SK-N-SH (cell line): ENCODE measurements at regions not wholly inside any gene's neighbourhood (a gene's known extent, or its start where the extent isn't known, plus 50 kb on each side); places are given as distances from the start of the nearest gene placed in this dataset.
"Not testable (repeated sequence)": the region's sequence is repeated elsewhere in the genome, so short reads cannot be mapped to it uniquely, and the experiment has no call there.

Experiments used
- CTCF ChIA-PET: fragments of 300-600, 350-600 bp; formaldehyde crosslinking; extraction: SDS; loops from one replicate; lab custom pipeline; 2021; lab: Yijun Ruan, JAX
- POLR2A ChIA-PET: fragments of 350-600 bp; sonication (Branson Sonifier 250); formaldehyde crosslinking; extraction: SDS; loops from one replicate; lab custom pipeline; 2020; ENCODE audit warnings: antibody characterized with exemption, inconsistent platforms; lab: Yijun Ruan, JAX
- DNase-seq: peaks from one replicate; pipeline ENCODE4 v3.0.0; 2012
- H2AFZ ChIP-seq: fragments of 200-600 bp; sonication (generic); 2 replicates; pipeline ENCODE4 v1.8.1; 2016; ENCODE audit warnings: antibody characterized with exemption, mild to moderate bottlenecking, low read depth
- H3F3A ChIP-seq: fragments of 200-600 bp; sonication (generic); replicated peaks from 2 replicates; pipeline ENCODE3; 2016; ENCODE audit warnings: antibody characterized with exemption, mild to moderate bottlenecking; ENCODE audit not compliant: insufficient read depth
- H3K27ac ChIP-seq, 2 experiments: fragments of 200-500 bp in 1 of 2; fragments of 200-600 bp in 1 of 2; sonication (Bioruptor generic) in 1 of 2; sonication (generic), shearing (Covaris generic) in 1 of 2; 2 replicates each; pipeline versions ENCODE4 v1.5.1 to v1.6.1; 2014 to 2016; ENCODE audit warnings: low read depth in 2 of 2, inconsistent platforms in 1 of 2, low read length in 1 of 2, mild to moderate bottlenecking in 1 of 2, mixed read lengths in 1 of 2
- H3K27me3 ChIP-seq: fragments of 200-600 bp; sonication (generic), shearing (Covaris generic); 2 replicates; pipeline ENCODE4 v1.6.1; 2016; ENCODE audit warnings: mixed run types; ENCODE audit not compliant: insufficient read depth
- H3K36me3 ChIP-seq, 2 experiments: fragments of 200-500 bp in 1 of 2; fragments of 200-600 bp in 1 of 2; sonication (Bioruptor generic) in 1 of 2; sonication (generic) in 1 of 2; replicated peaks in 1 of 2; 2 replicates each; pipeline versions ENCODE3 to v1.5.1; 2014 to 2016; ENCODE audit warnings: low read length in 1 of 2, mild to moderate bottlenecking in 1 of 2; ENCODE audit not compliant: insufficient read depth in 2 of 2, control insufficient read depth in 1 of 2
- H3K4me1 ChIP-seq, 2 experiments: fragments of 200-500 bp in 1 of 2; fragments of 200-600 bp in 1 of 2; sonication (Bioruptor generic) in 1 of 2; sonication (generic), shearing (Covaris generic) in 1 of 2; 2 replicates each; pipeline versions ENCODE4 v1.5.1 to v1.6.1; 2014 to 2016; ENCODE audit warnings: low read depth in 1 of 2, low read length in 1 of 2, mixed run types in 1 of 2; ENCODE audit not compliant: insufficient read depth in 2 of 2, control insufficient read depth in 1 of 2
- H3K4me2 ChIP-seq: fragments of 200-600 bp; sonication (generic), shearing (Covaris generic); 2 replicates; pipeline ENCODE4 v1.6.1; 2017; ENCODE audit warnings: mixed run types
- H3K4me3 ChIP-seq, 2 experiments: fragments of 200-500 bp in 1 of 2; fragments of 200-600 bp in 1 of 2; sonication (Bioruptor generic) in 1 of 2; sonication (generic), shearing (Covaris generic) in 1 of 2; 2 replicates each; pipeline versions ENCODE4 v1.5.1 to v1.8.1; 2014 to 2016; ENCODE audit warnings: low read depth in 2 of 2, inconsistent platforms in 1 of 2, low read length in 1 of 2, mild to moderate bottlenecking in 1 of 2, mixed read lengths in 1 of 2, moderate library complexity in 1 of 2
- H3K79me2 ChIP-seq: fragments of 200-600 bp; sonication (generic); 2 replicates; pipeline ENCODE4 v1.8.1; 2017; ENCODE audit warnings: mild to moderate bottlenecking; ENCODE audit not compliant: insufficient read depth
- H3K9ac ChIP-seq: fragments of 200-600 bp; sonication (generic); 2 replicates; pipeline ENCODE4 v1.6.1; 2017; ENCODE audit warnings: mixed run types
- H3K9me2 ChIP-seq: fragments of 200-600 bp; sonication (generic); 2 replicates; pipeline ENCODE4 v1.6.1; 2017; ENCODE audit warnings: mixed run types
- H3K9me3 ChIP-seq: fragments of 200-600 bp; sonication (generic); 2 replicates; pipeline ENCODE4 v1.6.1; 2017; ENCODE audit warnings: mixed run types, mild to moderate bottlenecking, moderate library complexity
- H4K20me1 ChIP-seq: fragments of 200-600 bp; sonication (generic); 2 replicates; pipeline ENCODE4 v1.6.1; 2017; ENCODE audit warnings: mild to moderate bottlenecking, mixed run types; ENCODE audit not compliant: insufficient read depth
- CHD2 ChIP-seq: fragments of 150-350 bp; IDR thresholded peaks from 2 replicates; pipeline ENCODE4 v1.6.1; 2018; ENCODE audit warnings: low read length; ENCODE audit not compliant: partially characterized antibody
- ELF1 ChIP-seq: IDR thresholded peaks from 2 replicates; pipeline ENCODE4 v1.4.0; 2012
- EZH2phosphoT487 ChIP-seq: fragments of 200-600 bp; sonication (generic); IDR thresholded peaks from 2 replicates; pipeline ENCODE4 v1.6.1; 2017; ENCODE audit warnings: low read depth, mixed run types, mild to moderate bottlenecking, antibody characterized with exemption, moderate library complexity, borderline replicate concordance
- GABPA ChIP-seq: IDR thresholded peaks from 2 replicates; pipeline ENCODE4 v1.4.0; 2012; ENCODE audit warnings: low read depth, mild to moderate bottlenecking
- IRF3 ChIP-seq: fragments of 150-350 bp; IDR thresholded peaks from 2 replicates; pipeline ENCODE4 v1.6.1; 2016; ENCODE audit warnings: mild to moderate bottlenecking, low read depth, low read length
- MXI1 ChIP-seq: IDR thresholded peaks from 2 replicates; pipeline ENCODE4 v1.6.1; 2012; ENCODE audit warnings: mild to moderate bottlenecking, low read depth, low read length, improper control_type of control experiment
- NRF1 ChIP-seq: IDR thresholded peaks from 2 replicates; pipeline ENCODE4 v1.6.1; 2012; ENCODE audit warnings: low read depth, mild to moderate bottlenecking, low read length
- RCOR1 ChIP-seq: fragments of 150-350 bp; IDR thresholded peaks from 2 replicates; pipeline ENCODE4 v1.6.1; 2017; ENCODE audit warnings: antibody characterized with exemption, low read length
- RXRA ChIP-seq: IDR thresholded peaks from 2 replicates; pipeline ENCODE4 v1.4.0; 2012; ENCODE audit warnings: low read depth, mild to moderate bottlenecking, borderline replicate concordance
- TCF12 ChIP-seq: IDR thresholded peaks from 2 replicates; pipeline ENCODE4 v1.4.0; 2012
- TEAD4 ChIP-seq: IDR thresholded peaks from 2 replicates; pipeline ENCODE4 v1.4.0; 2012; ENCODE audit warnings: mild to moderate bottlenecking, borderline replicate concordance; ENCODE audit not compliant: insufficient read depth
- USF1 ChIP-seq: IDR thresholded peaks from 2 replicates; pipeline ENCODE4 v1.4.0; 2012; ENCODE audit warnings: low read depth, borderline replicate concordance
- YY1 ChIP-seq: IDR thresholded peaks from 2 replicates; pipeline ENCODE4 v1.4.0; 2012; ENCODE audit warnings: low read depth, mild to moderate bottlenecking
- WGBS: methylation state at CpG from one replicate; pipeline ENCODE4 v1.1.6; 2017; ENCODE audit warnings: low lambda C conversion rate; 5-methylcytosine and 5-hydroxymethylcytosine counted together
- TF ChIP-seq, protein P1 (sequence below): IDR thresholded peaks from 2 replicates; pipeline ENCODE4 v1.4.0; 2012; ENCODE audit warnings: low read depth, borderline replicate concordance

- TF ChIP-seq, protein P1, sequence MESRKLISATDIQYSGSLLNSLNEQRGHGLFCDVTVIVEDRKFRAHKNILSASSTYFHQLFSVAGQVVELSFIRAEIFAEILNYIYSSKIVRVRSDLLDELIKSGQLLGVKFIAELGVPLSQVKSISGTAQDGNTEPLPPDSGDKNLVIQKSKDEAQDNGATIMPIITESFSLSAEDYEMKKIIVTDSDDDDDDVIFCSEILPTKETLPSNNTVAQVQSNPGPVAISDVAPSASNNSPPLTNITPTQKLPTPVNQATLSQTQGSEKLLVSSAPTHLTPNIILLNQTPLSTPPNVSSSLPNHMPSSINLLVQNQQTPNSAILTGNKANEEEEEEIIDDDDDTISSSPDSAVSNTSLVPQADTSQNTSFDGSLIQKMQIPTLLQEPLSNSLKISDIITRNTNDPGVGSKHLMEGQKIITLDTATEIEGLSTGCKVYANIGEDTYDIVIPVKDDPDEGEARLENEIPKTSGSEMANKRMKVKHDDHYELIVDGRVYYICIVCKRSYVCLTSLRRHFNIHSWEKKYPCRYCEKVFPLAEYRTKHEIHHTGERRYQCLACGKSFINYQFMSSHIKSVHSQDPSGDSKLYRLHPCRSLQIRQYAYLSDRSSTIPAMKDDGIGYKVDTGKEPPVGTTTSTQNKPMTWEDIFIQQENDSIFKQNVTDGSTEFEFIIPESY = no peak
- TF ChIP-seq NRF1 (no peak), TEAD4 (no peak), GABPA (no peak), TCF12 (no peak)
These were observed 282.1 kb downstream of the SHOX start (continued) for GRCh38 chrX:912677-913076.

DNA sequence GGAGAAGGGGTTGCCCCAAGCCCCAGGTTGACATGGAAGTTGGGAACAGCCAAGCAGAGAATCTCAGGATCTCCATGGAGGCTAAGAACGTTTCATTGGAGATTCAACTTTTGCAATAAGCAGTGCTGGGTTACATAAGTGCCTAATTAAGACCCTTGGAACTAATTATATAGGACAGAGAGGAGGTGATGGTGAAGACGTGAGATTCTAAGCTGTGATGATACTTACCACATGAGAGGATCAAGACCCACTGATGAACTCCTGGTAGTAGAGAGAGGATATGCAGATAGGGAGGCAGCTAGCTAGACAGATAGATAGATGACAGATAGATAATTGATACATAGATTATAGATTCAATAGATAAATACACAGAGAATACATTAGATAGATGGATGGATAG is 278.5 kb downstream of the SHOX start:
- H3K9me2 ChIP-seq, H2AFZ ChIP-seq, CTCF ChIA-PET, H3K27me3 ChIP-seq, H4K20me1 ChIP-seq, H3F3A ChIP-seq, H3K9ac ChIP-seq, POLR2A ChIA-PET, H3K36me3 ChIP-seq, H3K79me2 ChIP-seq, DNase-seq, H3K4me2 ChIP-seq, H3K4me3 ChIP-seq, H3K9me3 ChIP-seq, H3K4me1 ChIP-seq, H3K27ac ChIP-seq: not testable (repeated sequence)
- WGBS = under 1% methylated on average over 2 of the region's 2 CpGs

GRCh38 chrX:906586-906985 is 276.0 kb downstream of the SHOX start:
- Histone ChIP-seq H3K9ac (no peak overlapping the region), H4K20me1 (no peaks in the 10 kb centered on the region), H3K36me3 (no peaks in the 10 kb centered on the region), H2AFZ (no peak overlapping the region), H3F3A (no peaks in the 10 kb centered on the region), H3K9me3 (no peaks in the 10 kb centered on the region), H3K27ac (no peak overlapping the region), H3K9me2 (no peaks in the 10 kb centered on the region), H3K27me3 (no peaks in the 10 kb centered on the region), H3K4me2 (no peak overlapping the region), H3K79me2 (no peaks in the 10 kb centered on the region), H3K4me1 (no peaks in the 10 kb centered on the region), H3K4me3 (no peak overlapping the region)
- POLR2A ChIA-PET = no interaction called here
- CTCF ChIA-PET = no interaction called here
- no peak for DNase-seq
- 24% methylated on average over 3 of the region's 3 CpGs for WGBS
- TF ChIP-seq ELF1 (no peak), RCOR1 (no peak), MXI1 (no peak), CHD2 (no peak), NRF1 (no peak), RXRA (no peak), YY1 (no peak), IRF3 (no peak), USF1 (no peak), EZH2phosphoT487 (no peak)
- TF ChIP-seq, protein P1 = no peak
